GM12878 (cell line): ENCODE measurements at regions not wholly inside any gene's neighbourhood (a gene's known extent, or its start where the extent isn't known, plus 50 kb on each side); places are given as distances from the start of the nearest gene placed in this dataset.

Source experiments
- ATAC-seq: fragments of 200-7000 bp; cut with Tn5 transposase; 3 replicates; pipeline ENCODE4 v1.9.1; 2020; ENCODE audit warnings: mild to moderate bottlenecking, moderate library complexity
- BruUV-seq: library from RNA; stranded (reverse); fragments of 400-500 nt; replicated peaks from 2 replicates; lab custom pipeline; 2021; lab: Mats Ljungman, UMichigan
- CTCF ChIA-PET: fragments of 300-600 bp; sonication (Branson Sonifier 250); formaldehyde crosslinking; extraction: SDS; loops from one replicate; lab custom pipeline; 2021; ENCODE audit warnings: inconsistent platforms; lab: Yijun Ruan, JAX
- POLR2A ChIA-PET: fragments of 350-600 bp; formaldehyde crosslinking; extraction: SDS; loops from one replicate; lab custom pipeline; 2021; ENCODE audit warnings: inconsistent platforms; lab: Charles Lee
- RAD21 ChIA-PET: fragments of 300-600 bp; sonication (Branson Sonifier 250); formaldehyde crosslinking; loops from one replicate; lab custom pipeline; 2023; ENCODE audit warnings: antibody characterized with exemption; ENCODE audit not compliant: unreplicated experiment; lab: Charles Lee
- SMC1A ChIA-PET: fragments of 300-600 bp; sonication (Branson Sonifier 250); formaldehyde crosslinking; loops from one replicate; lab custom pipeline; 2023; ENCODE audit not compliant: unreplicated experiment, uncharacterized antibody; lab: Charles Lee
- DNase-seq: peaks from one replicate; pipeline ENCODE4 v3.0.0-alpha.2; 2011; ENCODE audit warnings: low read depth, low spot score
- FAIRE-seq: peaks from 3 replicates; lab custom pipeline; 2011; peaks lifted over from hg19 to GRCh38; lab: Jason Lieb, UNC
- H2AFZ ChIP-seq: 2 replicates; pipeline ENCODE4 v1.6.0; 2011; ENCODE audit warnings: low read depth, low read length, control low read depth; ENCODE audit not compliant: control insufficient read depth
- H3K27ac ChIP-seq: 2 replicates; pipeline ENCODE4 v1.5.1; 2011; ENCODE audit warnings: control low read depth; ENCODE audit not compliant: control insufficient read depth, insufficient read depth
- H3K27me3 ChIP-seq, 2 experiments: replicated peaks in 1 of 2; 2 replicates each; pipeline versions ENCODE4 v1.6.0 to v1.6.1; 2011; ENCODE audit warnings: low read length in 1 of 2; ENCODE audit not compliant: control insufficient read depth in 2 of 2, insufficient read depth in 2 of 2
- H3K36me3 ChIP-seq, 2 experiments: 2 replicates each; pipeline ENCODE4 v1.5.1; 2011; ENCODE audit warnings: low read length in 1 of 2; ENCODE audit not compliant: control insufficient read depth in 2 of 2, insufficient read depth in 2 of 2
- H3K4me1 ChIP-seq: 2 replicates; pipeline ENCODE4 v1.6.1; 2011; ENCODE audit warnings: mild to moderate bottlenecking, low read length, moderate library complexity, mixed read lengths; ENCODE audit not compliant: control insufficient read depth, insufficient read depth
- H3K4me2 ChIP-seq: 2 replicates; pipeline ENCODE4 v1.6.0; 2011; ENCODE audit warnings: control low read depth; ENCODE audit not compliant: control insufficient read depth, insufficient read depth
- H3K4me3 ChIP-seq: fragments of 200-600 bp; sonication (generic); 2 replicates; pipeline ENCODE4 v1.5.1; 2016
- H3K79me2 ChIP-seq: 2 replicates; pipeline ENCODE4 v1.6.0; 2011; ENCODE audit warnings: low read length; ENCODE audit not compliant: control insufficient read depth, insufficient read depth
- H3K9ac ChIP-seq: 2 replicates; pipeline ENCODE4 v1.8.0; 2011; ENCODE audit warnings: low read length, control low read depth, mixed read lengths; ENCODE audit not compliant: control insufficient read depth, insufficient read depth
- H3K9me3 ChIP-seq: replicated peaks from 3 replicates; pipeline ENCODE4 v1.5.1; 2011; ENCODE audit warnings: mild to moderate bottlenecking, low read length; ENCODE audit not compliant: control insufficient read depth, insufficient read depth
- H4K20me1 ChIP-seq: 2 replicates; pipeline ENCODE4 v1.6.0; 2011; ENCODE audit not compliant: control insufficient read depth, insufficient read depth
- ETV6 ChIP-seq, 2 experiments: fragments of 450-650 bp in 1 of 2; IDR thresholded peaks in 1 of 2; conservative IDR thresholded peaks in 1 of 2; 2 replicates each; pipeline ENCODE4 v1.6.1; 2014; ENCODE audit warnings: antibody characterized with exemption in 1 of 2, borderline replicate concordance in 1 of 2, low read depth in 1 of 2, mild to moderate bottlenecking in 1 of 2, moderate library complexity in 1 of 2
- FOS ChIP-seq: IDR thresholded peaks from 3 replicates; pipeline ENCODE4 v1.6.1; 2011; ENCODE audit warnings: borderline replicate concordance; ENCODE audit not compliant: insufficient read length; ENCODE audit errors: extremely low read depth
- KDM1A ChIP-seq: fragments of 200-600 bp; sonication (generic); IDR thresholded peaks from 2 replicates; pipeline ENCODE4 v1.6.1; 2016; ENCODE audit warnings: borderline replicate concordance
- MEF2B ChIP-seq: fragments of 450-650 bp; IDR thresholded peaks from 2 replicates; pipeline ENCODE4 v1.6.1; 2018; ENCODE audit warnings: mild to moderate bottlenecking, moderate library complexity; ENCODE audit not compliant: partially characterized antibody, poor library complexity, severe bottlenecking
- MTA3 ChIP-seq: IDR thresholded peaks from 2 replicates; pipeline ENCODE4 v1.6.1; 2012; ENCODE audit warnings: low read length, inconsistent platforms, borderline replicate concordance
- MXI1 ChIP-seq: fragments of 150-350 bp; IDR thresholded peaks from 2 replicates; pipeline ENCODE4 v1.6.1; 2011; ENCODE audit warnings: low read depth, mild to moderate bottlenecking, inconsistent platforms, low read length, improper control_type of control experiment
- MYB ChIP-seq: fragments of 150-350 bp; IDR thresholded peaks from 2 replicates; pipeline ENCODE4 v1.6.1; 2014; ENCODE audit warnings: mild to moderate bottlenecking, low read depth, low read length, borderline replicate concordance
- NFIC ChIP-seq: IDR thresholded peaks from 2 replicates; pipeline ENCODE4 v1.6.1; 2012; ENCODE audit warnings: low read depth, mild to moderate bottlenecking, inconsistent platforms, low read length, moderate library complexity
- POLR2AphosphoS5 ChIP-seq: IDR thresholded peaks from 2 replicates; pipeline ENCODE4 v1.6.1; 2011; ENCODE audit warnings: mild to moderate bottlenecking, low read length, inconsistent platforms
- POU2F2 ChIP-seq: IDR thresholded peaks from 3 replicates; pipeline ENCODE4 v1.6.1; 2011; ENCODE audit warnings: low read depth, mild to moderate bottlenecking, low read length, borderline replicate concordance
- RAD21 ChIP-seq: IDR thresholded peaks from 2 replicates; pipeline ENCODE4 v1.6.1; 2011; ENCODE audit warnings: mild to moderate bottlenecking, low read depth, low read length, moderate library complexity; ENCODE audit not compliant: insufficient read depth
- RBBP5 ChIP-seq: fragments of 200-600 bp; sonication (generic); conservative IDR thresholded peaks from 2 replicates; pipeline ENCODE4 v1.6.1; 2016
- SMC3 ChIP-seq: IDR thresholded peaks from 2 replicates; pipeline ENCODE4 v1.6.1; 2011; ENCODE audit warnings: low read length, improper control_type of control experiment, borderline replicate concordance
- SUZ12 ChIP-seq: fragments of 200-600 bp; sonication (generic); IDR thresholded peaks from one replicate; pipeline ENCODE4 v1.6.1; 2018; ENCODE audit warnings: antibody characterized with exemption, mild to moderate bottlenecking; ENCODE audit not compliant: unreplicated experiment
- TCF12 ChIP-seq: IDR thresholded peaks from 2 replicates; pipeline ENCODE4 v1.6.1; 2011; ENCODE audit warnings: low read depth, mild to moderate bottlenecking, low read length
- ZBED1 ChIP-seq: IDR thresholded peaks from 2 replicates; pipeline ENCODE4 v1.6.1; 2016; ENCODE audit warnings: borderline replicate concordance
- ZNF217 ChIP-seq: fragments of 450-650 bp; IDR thresholded peaks from 2 replicates; pipeline ENCODE4 v1.6.1; 2017; ENCODE audit warnings: antibody characterized with exemption, mild to moderate bottlenecking
- WGBS: methylation state at CpG from one replicate; pipeline ENCODE4 v1.1.6; 2016; ENCODE audit warnings: low lambda C conversion rate; ENCODE audit not compliant: insufficient replicate concordance, insufficient coverage; ENCODE audit errors: missing lambda C conversion rate; 5-methylcytosine and 5-hydroxymethylcytosine counted together
- in situ Hi-C: fragments of 300-500 bp; cut with MboI; formaldehyde crosslinking; loops from 9 replicates; pipeline ENCODE4 v1.14.3; 2018; ENCODE audit warnings: mixed read lengths
- intact Hi-C: fragments of 100-400 bp; cut with micrococcal nuclease; formaldehyde crosslinking; loops from one replicate; pipeline ENCODE4 v1.14.2; 2022; ENCODE audit not compliant: unreplicated experiment
- TF ChIP-seq, protein P1 (sequence below): fragments of 450-650 bp; IDR thresholded peaks from 2 replicates; pipeline ENCODE4 v1.6.1; 2017; ENCODE audit warnings: antibody characterized with exemption, mild to moderate bottlenecking, moderate library complexity
- TF ChIP-seq, protein P2 (sequence below): fragments of 450-650 bp; IDR thresholded peaks from 2 replicates; pipeline ENCODE4 v1.6.1; 2017; ENCODE audit warnings: mild to moderate bottlenecking, moderate library complexity

DNA sequence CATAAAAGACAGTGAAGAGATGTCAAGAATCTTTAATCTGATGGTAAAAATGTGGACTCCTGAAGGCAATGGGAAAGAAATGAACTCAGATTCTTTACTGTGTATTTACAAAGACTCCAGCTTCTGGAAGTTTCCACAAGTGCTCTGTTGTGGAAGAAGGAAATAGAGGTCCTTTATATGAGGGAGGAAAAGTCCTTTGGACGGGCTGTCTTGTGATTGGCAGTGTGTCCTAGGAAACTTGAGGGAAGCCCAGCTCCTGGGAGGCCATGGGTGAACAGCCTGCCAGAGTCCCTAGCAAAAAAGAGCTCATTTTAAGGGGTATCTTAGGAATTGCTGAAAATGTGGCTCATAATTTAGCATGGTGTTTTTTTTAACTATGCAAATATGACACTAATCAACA lies 92.0 kb downstream of the RNASET2 start:
- DNase-seq (no peak), FAIRE-seq (no peak), ATAC-seq (no peak)
- SMC1A ChIA-PET: interaction anchor here (1.6 kb wide), 1 partner anchor 259 kb away, joined by 3 read pairs; the partner anchor contains the start of gene CCR6
- intact Hi-C loops (no loop called here), in situ Hi-C loops (no loop called here)
- Histone ChIP-seq H3K27ac (no peak overlapping the region), H3K4me2 (no peak overlapping the region), H3K79me2 (no peaks in the 10 kb centered on the region), H2AFZ (no peak overlapping the region), H3K9me3 (no peaks in the 10 kb centered on the region), H3K4me1 (no peaks in the 10 kb centered on the region; the same call in 1 of the 2 replicates), H4K20me1 (no peaks in the 10 kb centered on the region; the same call in 1 of the 2 replicates), H3K9ac (no peak overlapping the region), H3K27me3 (no peaks in the 10 kb centered on the region; a peak in 1 of 4 replicates), H3K36me3 (no peaks in the 10 kb centered on the region), H3K4me3 (no peak overlapping the region)
- 0% methylated on average over 1 of the region's 1 CpG for WGBS
- POLR2A ChIA-PET: no interaction called here
- CTCF ChIA-PET: no interaction called here
- RAD21 ChIA-PET: no interaction called here
- BruUV-seq: no TSS peak
- TF ChIP-seq ZNF217 (no peak), SUZ12 (no peak), MEF2B (no peak), ZBED1 (no peak), MXI1 (no peak), KDM1A (no peak), NFIC (no peak), SMC3 (no peak), POU2F2 (no peak), RAD21 (no peak), ETV6 (conservative IDR thresholded peaks at IDR 0.05 in 1 of 2, IDR thresholded peaks at IDR 0.05 in 1 of 2; ENCODE audit: borderline replicate concordance in 1 of 2, low read depth in 1 of 2) (no peak), MTA3 (no peak), RBBP5 (no peak), MYB (no peak), TCF12 (no peak), FOS (no peak), POLR2AphosphoS5 (no peak)
- TF ChIP-seq, protein P1, sequence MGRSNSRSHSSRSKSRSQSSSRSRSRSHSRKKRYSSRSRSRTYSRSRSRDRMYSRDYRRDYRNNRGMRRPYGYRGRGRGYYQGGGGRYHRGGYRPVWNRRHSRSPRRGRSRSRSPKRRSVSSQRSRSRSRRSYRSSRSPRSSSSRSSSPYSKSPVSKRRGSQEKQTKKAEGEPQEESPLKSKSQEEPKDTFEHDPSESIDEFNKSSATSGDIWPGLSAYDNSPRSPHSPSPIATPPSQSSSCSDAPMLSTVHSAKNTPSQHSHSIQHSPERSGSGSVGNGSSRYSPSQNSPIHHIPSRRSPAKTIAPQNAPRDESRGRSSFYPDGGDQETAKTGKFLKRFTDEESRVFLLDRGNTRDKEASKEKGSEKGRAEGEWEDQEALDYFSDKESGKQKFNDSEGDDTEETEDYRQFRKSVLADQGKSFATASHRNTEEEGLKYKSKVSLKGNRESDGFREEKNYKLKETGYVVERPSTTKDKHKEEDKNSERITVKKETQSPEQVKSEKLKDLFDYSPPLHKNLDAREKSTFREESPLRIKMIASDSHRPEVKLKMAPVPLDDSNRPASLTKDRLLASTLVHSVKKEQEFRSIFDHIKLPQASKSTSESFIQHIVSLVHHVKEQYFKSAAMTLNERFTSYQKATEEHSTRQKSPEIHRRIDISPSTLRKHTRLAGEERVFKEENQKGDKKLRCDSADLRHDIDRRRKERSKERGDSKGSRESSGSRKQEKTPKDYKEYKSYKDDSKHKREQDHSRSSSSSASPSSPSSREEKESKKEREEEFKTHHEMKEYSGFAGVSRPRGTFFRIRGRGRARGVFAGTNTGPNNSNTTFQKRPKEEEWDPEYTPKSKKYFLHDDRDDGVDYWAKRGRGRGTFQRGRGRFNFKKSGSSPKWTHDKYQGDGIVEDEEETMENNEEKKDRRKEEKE: no peak
- TF ChIP-seq, protein P2, sequence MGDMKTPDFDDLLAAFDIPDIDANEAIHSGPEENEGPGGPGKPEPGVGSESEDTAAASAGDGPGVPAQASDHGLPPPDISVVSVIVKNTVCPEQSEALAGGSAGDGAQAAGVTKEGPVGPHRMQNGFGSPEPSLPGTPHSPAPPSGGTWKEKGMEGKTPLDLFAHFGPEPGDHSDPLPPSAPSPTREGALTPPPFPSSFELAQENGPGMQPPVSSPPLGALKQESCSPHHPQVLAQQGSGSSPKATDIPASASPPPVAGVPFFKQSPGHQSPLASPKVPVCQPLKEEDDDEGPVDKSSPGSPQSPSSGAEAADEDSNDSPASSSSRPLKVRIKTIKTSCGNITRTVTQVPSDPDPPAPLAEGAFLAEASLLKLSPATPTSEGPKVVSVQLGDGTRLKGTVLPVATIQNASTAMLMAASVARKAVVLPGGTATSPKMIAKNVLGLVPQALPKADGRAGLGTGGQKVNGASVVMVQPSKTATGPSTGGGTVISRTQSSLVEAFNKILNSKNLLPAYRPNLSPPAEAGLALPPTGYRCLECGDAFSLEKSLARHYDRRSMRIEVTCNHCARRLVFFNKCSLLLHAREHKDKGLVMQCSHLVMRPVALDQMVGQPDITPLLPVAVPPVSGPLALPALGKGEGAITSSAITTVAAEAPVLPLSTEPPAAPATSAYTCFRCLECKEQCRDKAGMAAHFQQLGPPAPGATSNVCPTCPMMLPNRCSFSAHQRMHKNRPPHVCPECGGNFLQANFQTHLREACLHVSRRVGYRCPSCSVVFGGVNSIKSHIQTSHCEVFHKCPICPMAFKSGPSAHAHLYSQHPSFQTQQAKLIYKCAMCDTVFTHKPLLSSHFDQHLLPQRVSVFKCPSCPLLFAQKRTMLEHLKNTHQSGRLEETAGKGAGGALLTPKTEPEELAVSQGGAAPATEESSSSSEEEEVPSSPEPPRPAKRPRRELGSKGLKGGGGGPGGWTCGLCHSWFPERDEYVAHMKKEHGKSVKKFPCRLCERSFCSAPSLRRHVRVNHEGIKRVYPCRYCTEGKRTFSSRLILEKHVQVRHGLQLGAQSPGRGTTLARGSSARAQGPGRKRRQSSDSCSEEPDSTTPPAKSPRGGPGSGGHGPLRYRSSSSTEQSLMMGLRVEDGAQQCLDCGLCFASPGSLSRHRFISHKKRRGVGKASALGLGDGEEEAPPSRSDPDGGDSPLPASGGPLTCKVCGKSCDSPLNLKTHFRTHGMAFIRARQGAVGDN: no peak
